ENCODE measurements at regions not wholly inside any gene's neighbourhood (a gene's known extent, or its start where the extent isn't known, plus 50 kb on each side); places are given as distances from the start of the nearest gene placed in this dataset.

DNA sequence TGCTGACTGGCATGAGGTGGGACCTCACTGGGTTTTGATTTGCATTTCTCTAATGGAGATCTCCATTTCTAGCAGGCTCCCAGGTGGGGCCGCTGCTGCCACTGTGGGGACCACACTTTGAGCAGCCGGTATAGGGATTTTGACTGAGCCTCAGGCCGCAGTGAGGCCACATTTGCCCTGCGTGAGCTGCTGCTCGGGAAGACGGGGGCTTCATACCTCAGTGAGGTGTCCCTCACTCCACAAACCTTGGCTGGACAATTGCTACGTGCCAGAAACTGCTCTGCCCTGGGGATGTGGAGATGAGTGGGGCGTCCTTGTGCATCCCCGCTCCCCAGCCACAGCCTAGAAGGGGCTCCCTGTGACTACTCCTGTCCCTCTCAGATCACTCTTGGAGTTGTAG lies 134.3 kb downstream of the ANKRD60 start:
- TF ChIP-seq CTCF (IDR thresholded peaks at IDR 0.05), result no peak
- no peak for TF ChIP-seq POLR2A (IDR thresholded peaks at IDR 0.05)
